GM23248 (cell line): ENCODE measurements at regions not wholly inside any gene's neighbourhood (a gene's known extent, or its start where the extent isn't known, plus 50 kb on each side); places are given as distances from the start of the nearest gene placed in this dataset.

Source experiments
- EZH2 ChIP-seq: fragments of 200-600 bp; sonication (generic); IDR thresholded peaks from 2 replicates; pipeline ENCODE4 v1.6.1; 2018; ENCODE audit warnings: antibody characterized with exemption, mild to moderate bottlenecking; ENCODE audit not compliant: insufficient read depth, poor library complexity, severe bottlenecking
- EZH2phosphoT487 ChIP-seq: fragments of 200-600 bp; sonication (generic); IDR thresholded peaks from 2 replicates; pipeline ENCODE4 v1.6.1; 2018; ENCODE audit warnings: antibody characterized with exemption, moderate library complexity, mild to moderate bottlenecking, low read depth; ENCODE audit not compliant: insufficient read depth

DNA sequence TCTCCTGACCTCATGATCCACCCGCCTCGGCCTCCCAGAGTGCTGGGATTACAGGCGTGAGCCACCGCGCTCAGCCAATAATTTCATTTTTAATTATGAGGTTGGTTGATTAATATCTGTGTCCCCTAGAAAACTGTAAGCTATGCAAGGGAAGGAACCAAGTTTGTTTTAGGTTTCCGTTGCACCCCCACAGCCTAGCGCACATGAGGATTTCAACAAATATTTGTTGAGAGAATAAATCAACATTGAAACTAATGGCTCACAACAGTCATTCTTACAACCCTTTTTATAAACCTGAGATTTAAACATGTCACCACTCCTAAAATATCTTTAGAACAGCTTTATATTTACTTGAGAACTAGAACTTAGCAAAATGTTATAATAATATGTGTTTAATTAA is 114.0 kb upstream of the CARMIL1 start:
- TF ChIP-seq EZH2 (no peak), EZH2phosphoT487 (no peak)
